Fibroblast of the aortic adventitia (primary cell): ENCODE measurements at regions not wholly inside any gene's neighbourhood (a gene's known extent, or its start where the extent isn't known, plus 50 kb on each side); places are given as distances from the start of the nearest gene placed in this dataset.
"Not testable (repeated sequence)": the region's sequence is repeated elsewhere in the genome, so short reads cannot be mapped to it uniquely, and the experiment has no call there.

Source experiments
- DNase-seq: peaks from one replicate; pipeline ENCODE4 v3.0.0-alpha.2; 2010; ENCODE audit warnings: low read depth
- H3K4me3 ChIP-seq: 2 replicates; pipeline ENCODE4 v1.5.1; 2011; ENCODE audit warnings: low read depth, mild to moderate bottlenecking, control low read depth, low read length, moderate library complexity
- CTCF ChIP-seq: IDR thresholded peaks from 2 replicates; pipeline ENCODE4 v1.5.1; 2011; ENCODE audit warnings: mild to moderate bottlenecking, low read length, control low read depth, inconsistent platforms; ENCODE audit not compliant: insufficient read depth

GRCh38 chr5:101532430-101532829 is 629.3 kb upstream of the ST8SIA4 start:
- no peak overlapping the region for H3K4me3 ChIP-seq
- no peak for TF ChIP-seq CTCF
- no peak for DNase-seq

DNA sequence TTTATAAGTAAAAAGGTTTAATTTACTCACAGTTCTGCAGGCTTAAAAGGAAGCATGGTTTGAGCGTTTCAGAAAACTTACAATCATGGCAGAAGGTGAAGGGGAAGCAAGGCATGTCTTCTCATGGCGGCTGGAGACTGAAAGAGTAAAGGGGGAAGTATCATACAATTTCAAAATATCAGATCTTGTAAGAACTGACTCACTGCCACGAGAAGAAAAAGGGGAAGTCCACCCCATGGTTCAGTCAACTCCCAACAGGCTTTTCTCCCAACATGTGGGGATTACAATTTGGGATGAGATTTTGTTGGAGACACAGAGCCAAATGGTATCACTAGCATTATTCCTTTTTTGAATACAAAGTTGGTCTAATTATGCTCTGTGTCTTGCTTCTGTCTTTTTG is 627.9 kb upstream of the ST8SIA4 start:
- no peak overlapping the region for H3K4me3 ChIP-seq
- no peak for DNase-seq
- no peak for TF ChIP-seq CTCF

GRCh38 chr5:101529094-101529493 is 626.0 kb upstream of the ST8SIA4 start:
- not testable (repeated sequence) for DNase-seq, H3K4me3 ChIP-seq

DNA sequence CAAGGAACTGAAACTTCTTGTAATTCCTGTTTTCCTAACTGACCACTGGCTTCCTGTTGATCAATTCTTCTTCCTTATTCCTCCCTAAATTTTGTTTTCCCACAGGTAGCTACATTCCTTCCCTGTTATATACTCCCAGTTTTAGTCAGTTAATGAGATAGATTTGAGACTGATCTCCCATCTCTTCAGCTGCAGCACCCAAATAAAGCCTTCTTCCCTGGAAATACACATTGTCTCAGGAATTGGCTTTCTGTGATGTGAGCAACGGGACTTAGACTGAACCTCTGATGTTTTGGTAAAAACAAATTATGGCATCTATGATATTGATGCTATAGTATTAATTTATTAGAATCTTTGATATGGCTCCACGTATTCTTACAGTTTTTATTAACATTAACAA is 617.3 kb upstream of the ST8SIA4 start:
- no peak for TF ChIP-seq CTCF
- H3K4me3 ChIP-seq, result no peak overlapping the region
- DNase-seq, result no peak

GRCh38 chr5:101517795-101518194 is 614.7 kb upstream of the ST8SIA4 start:
- DNase-seq, result no peak
- no peak for TF ChIP-seq CTCF
- H3K4me3 ChIP-seq, result no peak overlapping the region

DNA sequence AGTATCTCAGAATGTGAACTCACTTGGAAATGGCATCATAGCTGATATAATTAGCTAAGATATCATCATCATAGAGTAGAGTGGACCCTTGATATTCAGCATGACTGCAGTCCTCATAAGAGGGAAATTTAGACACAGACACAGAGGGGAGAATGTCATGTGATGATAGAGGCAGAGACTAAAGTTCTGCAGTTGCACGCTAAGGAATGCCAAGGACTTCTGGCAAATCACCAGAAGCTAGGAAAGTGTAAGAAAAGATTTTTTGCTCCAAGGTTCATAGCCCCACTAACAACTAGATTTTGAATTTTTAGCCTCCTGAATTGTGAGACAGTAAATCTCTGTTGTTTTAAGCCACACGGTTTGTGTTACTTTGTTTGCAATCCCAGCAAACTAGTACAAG is 612.6 kb upstream of the ST8SIA4 start:
- no peak for DNase-seq
- TF ChIP-seq CTCF, result no peak
- no peak overlapping the region for H3K4me3 ChIP-seq

DNA sequence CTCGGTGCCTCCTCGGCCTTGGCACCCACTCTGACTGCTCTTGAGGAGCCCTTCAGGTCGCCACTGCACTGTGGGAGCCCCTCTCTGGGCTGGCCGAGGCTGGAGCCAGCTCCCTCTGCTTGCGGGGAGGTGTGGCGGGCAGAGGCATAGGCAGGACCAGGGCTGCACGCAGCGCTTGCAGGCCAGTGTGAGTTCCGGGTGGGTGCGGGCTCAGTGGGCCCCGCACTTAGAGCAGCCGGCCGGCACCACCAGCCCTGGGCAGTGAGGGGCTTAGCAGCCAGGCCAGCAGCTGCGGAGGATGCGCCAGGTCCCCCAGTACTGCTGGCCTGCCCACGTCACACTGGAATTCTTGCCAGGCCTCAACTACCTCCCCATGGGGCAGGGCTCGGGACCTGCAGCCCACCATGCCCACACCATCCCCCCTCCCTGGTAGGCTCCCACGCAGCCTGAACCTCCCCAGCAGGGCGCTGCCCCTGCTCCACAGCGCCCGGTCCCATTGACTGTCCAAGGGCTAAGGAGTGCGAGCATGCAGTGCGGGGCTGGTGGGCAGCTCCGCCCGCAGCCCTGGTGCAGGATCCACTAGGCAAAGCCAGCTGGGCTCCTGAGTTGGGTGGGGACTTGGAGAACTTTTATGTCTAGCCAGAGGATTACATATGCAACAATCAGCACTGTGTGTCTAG is 602.9 kb upstream of the ST8SIA4 start:
- no peak for DNase-seq

More for the DNA sequence above, 602.9 kb upstream of the ST8SIA4 start:
- TF ChIP-seq CTCF, result no peak
- no peak overlapping the region for H3K4me3 ChIP-seq
